ENCODE measurements at regions not wholly inside any gene's neighbourhood (a gene's known extent, or its start where the extent isn't known, plus 50 kb on each side); places are given as distances from the start of the nearest gene placed in this dataset.
A peak's percentile ranks its signal among the peaks of the same experiment; 100 is the strongest.

GRCh38 chr17:79369001-79369400, 241.8 kb downstream of the RBFOX3 start:
- DNase-seq: no peak

- no peak for DNase-seq
Measured at GRCh38 chr17:79368521-79368920, 242.3 kb downstream of the RBFOX3 start.

GRCh38 chr17:79366988-79367571, 243.8 kb downstream of the RBFOX3 start:
- no peak for DNase-seq

- peak; percentile 6 for DNase-seq
Measured at GRCh38 chr17:79365836-79366770, 244.7 kb downstream of the RBFOX3 start.

GRCh38 chr17:79365351-79365750, 245.5 kb downstream of the RBFOX3 start:
- no peak for DNase-seq

GRCh38 chr17:79364315-79365094, 246.3 kb downstream of the RBFOX3 start:
- DNase-seq: no peak

GRCh38 chr17:79363552-79364275, 247.1 kb downstream of the RBFOX3 start:
- no peak for DNase-seq

GRCh38 chr17:79362772-79363305, 248.0 kb downstream of the RBFOX3 start:
- no peak for DNase-seq

GRCh38 chr17:79361873-79362771, 248.7 kb downstream of the RBFOX3 start:
- DNase-seq: no peak

- DNase-seq: no peak
Measured at GRCh38 chr17:79361221-79361734, 249.6 kb downstream of the RBFOX3 start.

GRCh38 chr17:79360196-79360595, 250.7 kb downstream of the RBFOX3 start:
- no peak for DNase-seq

- DNase-seq: no peak
Measured at GRCh38 chr17:79356839-79357447, 253.9 kb downstream of the RBFOX3 start.

GRCh38 chr17:79355165-79355564, 255.7 kb downstream of the RBFOX3 start:
- DNase-seq: no peak

- DNase-seq: no peak
Measured at GRCh38 chr17:79354173-79354820, 256.6 kb downstream of the RBFOX3 start.

GRCh38 chr17:79353548-79353947, 257.3 kb downstream of the RBFOX3 start:
- DNase-seq: no peak

- no peak for DNase-seq
Measured at GRCh38 chr17:79353016-79353415, 257.8 kb downstream of the RBFOX3 start.

GRCh38 chr17:79350533-79350932, 260.3 kb downstream of the RBFOX3 start:
- no peak for DNase-seq

- DNase-seq: no peak
Measured at GRCh38 chr17:79349506-79350400, 261.1 kb downstream of the RBFOX3 start.
